ENCODE measurements at regions not wholly inside any gene's neighbourhood (a gene's known extent, or its start where the extent isn't known, plus 50 kb on each side); places are given as distances from the start of the nearest gene placed in this dataset.

- Histone ChIP-seq H3K27me3 (no peaks in the 10 kb centered on the region), H3K4me3 (no peak overlapping the region), H3K4me1 (no peaks in the 10 kb centered on the region), H3K9me3 (no peaks in the 10 kb centered on the region), H3K27ac (no peak overlapping the region), H3K36me3 (ENCODE audit: low read depth, missing control alignments) (no peaks in the 10 kb centered on the region)
- DNase-seq = no peak
- no peak for TF ChIP-seq CTCF (IDR thresholded peaks at IDR 0.05)
- TF ChIP-seq POLR2A (IDR thresholded peaks at IDR 0.05) = no peak
- intact Hi-C loops (cut with DNase I; ENCODE audit: low total_unique reads) = no loop called here
Measured at GRCh38 chr5:119876522-119876921, 247.2 kb downstream of the FAM170A start.

GRCh38 chr5:119878712-119879111 lies 249.4 kb downstream of the FAM170A start:
- WGBS, 2 donors = 68 to 82% methylated on average over 2 of the region's 2 CpGs
- no peak for DNase-seq
- Histone ChIP-seq H3K27me3 (no peaks in the 10 kb centered on the region), H3K4me3 (no peak overlapping the region), H3K27ac (no peak overlapping the region), H3K9me3 (no peaks in the 10 kb centered on the region), H3K4me1 (no peaks in the 10 kb centered on the region), H3K36me3 (ENCODE audit: low read depth, missing control alignments) (no peaks in the 10 kb centered on the region)
- intact Hi-C loops (cut with DNase I; ENCODE audit: low total_unique reads) = no loop called here
- TF ChIP-seq POLR2A (IDR thresholded peaks at IDR 0.05) (no peak), CTCF (IDR thresholded peaks at IDR 0.05) (no peak)

GRCh38 chr5:119879446-119879845 lies 250.1 kb downstream of the FAM170A start:
- intact Hi-C loops (cut with DNase I; ENCODE audit: low total_unique reads) = no loop called here
- 80 to 84% methylated on average over 2 of the region's 2 CpGs for WGBS, 2 donors
- no peak for DNase-seq
- Histone ChIP-seq H3K36me3 (ENCODE audit: low read depth, missing control alignments) (no peaks in the 10 kb centered on the region), H3K27me3 (no peaks in the 10 kb centered on the region), H3K4me1 (no peaks in the 10 kb centered on the region), H3K9me3 (no peaks in the 10 kb centered on the region), H3K27ac (no peak overlapping the region), H3K4me3 (no peak overlapping the region)
- TF ChIP-seq CTCF (IDR thresholded peaks at IDR 0.05) = no peak
- TF ChIP-seq POLR2A (IDR thresholded peaks at IDR 0.05) = no peak

- Histone ChIP-seq H3K4me1 (no peaks in the 10 kb centered on the region), H3K36me3 (ENCODE audit: low read depth, missing control alignments) (no peaks in the 10 kb centered on the region), H3K4me3 (no peak overlapping the region), H3K27ac (no peak overlapping the region), H3K9me3 (no peaks in the 10 kb centered on the region), H3K27me3 (no peaks in the 10 kb centered on the region)
- 46 to 89% methylated on average over 2 of the region's 2 CpGs for WGBS, 2 donors
- DNase-seq = no peak
- TF ChIP-seq POLR2A (IDR thresholded peaks at IDR 0.05) = no peak
- intact Hi-C loops (cut with DNase I; ENCODE audit: low total_unique reads) = no loop called here
Measured at GRCh38 chr5:119895066-119895465, 265.7 kb downstream of the FAM170A start.

- Histone ChIP-seq H3K4me3 (no peak overlapping the region), H3K27me3 (no peaks in the 10 kb centered on the region), H3K27ac (no peak overlapping the region), H3K9me3 (no peaks in the 10 kb centered on the region), H3K4me1 (no peaks in the 10 kb centered on the region), H3K36me3 (ENCODE audit: low read depth, missing control alignments) (no peaks in the 10 kb centered on the region)
- intact Hi-C loops (cut with DNase I; ENCODE audit: low total_unique reads) = no loop called here
- WGBS, 2 donors = 72 to 75% methylated on average over 2 of the region's 2 CpGs
- TF ChIP-seq POLR2A (IDR thresholded peaks at IDR 0.05) (no peak), CTCF (IDR thresholded peaks at IDR 0.05) (no peak)
- DNase-seq = no peak
Measured at GRCh38 chr5:119896826-119897536, 267.6 kb downstream of the FAM170A start.
